ENCODE measurements at regions not wholly inside any gene's neighbourhood (a gene's known extent, or its start where the extent isn't known, plus 50 kb on each side); places are given as distances from the start of the nearest gene placed in this dataset.

- no peak for TF ChIP-seq CTCF (IDR thresholded peaks at IDR 0.05)
- TF ChIP-seq POLR2A (IDR thresholded peaks at IDR 0.05): no peak
- TF ChIP-seq POLR2AphosphoS5 (IDR thresholded peaks at IDR 0.05): no peak
These were observed 108.2 kb downstream of the RTP5 start for GRCh38 chr2:241977557-241978300.
